Heart right ventricle (tissue), 16 donors: ENCODE measurements at regions not wholly inside any gene's neighbourhood (a gene's known extent, or its start where the extent isn't known, plus 50 kb on each side); places are given as distances from the start of the nearest gene placed in this dataset.

Experiments
- ATAC-seq, 8 donors: fragments of 200-7000 bp; cut with Tn5 transposase; one replicate each; pipeline ENCODE4 v1.9.1; 2020; ENCODE audit warnings: mild to moderate bottlenecking in 8 of 8, moderate library complexity in 8 of 8, moderate number of reproducible peaks in 1 of 8
- DNase-seq, 2 donors: peaks; one replicate each; pipeline ENCODE4 v3.0.0-alpha.2; 2020
- H3K27ac ChIP-seq, 10 donors: fragments of 200-600 bp; sonication (generic) in 2 of 10; one replicate each; pipeline versions ENCODE4 v1.5.0 to v1.8.0; 2020 to 2022; ENCODE audit warnings: mild to moderate bottlenecking in 3 of 10
- H3K27me3 ChIP-seq, 7 donors: fragments of 200-600 bp; one replicate each; pipeline ENCODE4 v1.8.0; 2021 to 2022; ENCODE audit warnings: mild to moderate bottlenecking in 2 of 7
- H3K36me3 ChIP-seq, 9 donors: fragments of 200-600 bp; sonication (generic) in 1 of 9; one replicate each; pipeline versions ENCODE4 v1.5.0 to v1.8.0; 2020 to 2022; ENCODE audit warnings: mild to moderate bottlenecking in 2 of 9
- H3K4me1 ChIP-seq, 9 donors: fragments of 200-600 bp; sonication (generic) in 1 of 9; one replicate each; pipeline versions ENCODE4 v1.5.0 to v1.8.0; 2020 to 2022; ENCODE audit warnings: mild to moderate bottlenecking in 4 of 9
- H3K4me3 ChIP-seq, 10 donors: fragments of 200-600 bp; sonication (generic) in 2 of 10; one replicate each; pipeline versions ENCODE4 v1.5.0 to v1.8.0; 2020 to 2022; ENCODE audit warnings: mild to moderate bottlenecking in 7 of 10, moderate library complexity in 2 of 10
- H3K9me3 ChIP-seq, 11 donors: fragments of 200-600 bp in 10 of 11; sonication (generic) in 2 of 11; one replicate each; pipeline versions ENCODE4 v1.5.0 to v1.8.0; 2013 to 2022; ENCODE audit warnings: mild to moderate bottlenecking in 2 of 11, control low read depth in 1 of 11, moderate library complexity in 1 of 11
- CTCF ChIP-seq, 9 donors: fragments of 200-600 bp; sonication (generic) in 2 of 9; IDR thresholded peaks; one replicate each; pipeline versions ENCODE4 v1.5.0 to v1.8.0; 2021 to 2022; ENCODE audit warnings: antibody characterized with exemption in 9 of 9, mild to moderate bottlenecking in 5 of 9, moderate library complexity in 1 of 9
- WGBS, 2 donors: extraction: QIAGEN DNeasy Blood & Tissue Kit; methylation state at CpG; one replicate each; pipeline ENCODE4 v1.1.7; 2013; ENCODE audit warnings: inconsistent platforms in 1 of 2; 5-methylcytosine and 5-hydroxymethylcytosine counted together
- intact Hi-C, 10 donors: fragments of 100-400 bp; cut with DNase I; formaldehyde crosslinking; loops; one replicate each; pipeline versions ENCODE4 v1.11.1 to v1.14.2; 2022
- donor health status: Arrhythmogenic right ventricular cardiomyopathy.
- donor health status: ischemic (EF 13 %, LVEDD 7.1; RV severe dilation, severe dysfunction).
- donor health status: healthy with polysubstance abuse.
- donor health status: DM: no; HTN: yes; CAD: no.
- donor health status: DM: no; HTN: no; CAD: no.
- donor health status: ischemic (EF 25% LVEDD 6.9; RV normal size, moderate dysfunction).
- donor health status: ischemic (EF 25% LVEDD 5.7; RV mildly dilated, moderate dysfunction).
- donor health status: healthy.
- donor health status: DM: yes; HTN: yes; CAD: no.
- donor health status: Ischemic cardiomyopathy.
- donor health status: ischemic (EF 35%, LVEDD 5.7; RV mildly dilated, moderate dysfunction).
- donor health status: nonischemic (EF 11% LVEDD 7.7; RV severe dilation, severe dysfunction).
- donor health status: DM: yes; HTN: yes; CAD: no.
- donor health status: PGD.
- donor health status: ischemic (EF 29% LVEDD 5.4; RV normal size, mild dysfunction).
- donor health status: nonischemic (EF 23%, LVEDD 6.1; RV moderate dilation, normal function).

- no peaks in the 10 kb centered on the region for H3K9me3 ChIP-seq
- no peak for TF ChIP-seq CTCF (IDR thresholded peaks at IDR 0.05)
- no peak overlapping the region for H3K27ac ChIP-seq
- no peak for ATAC-seq
- DNase-seq, result no peak
- H3K4me3 ChIP-seq, result no peak overlapping the region
- WGBS, 2 donors, result 62 to 66% methylated on average over 3 of the region's 3 CpGs
- H3K4me1 ChIP-seq, result no peaks in the 10 kb centered on the region
- H3K36me3 ChIP-seq, result no peaks in the 10 kb centered on the region
- no peaks in the 10 kb centered on the region for H3K27me3 ChIP-seq
- intact Hi-C loops, result no loop called here
Measured at GRCh38 chr10:106341356-106341755, 823.1 kb downstream of the SORCS1 start.

GRCh38 chr10:106338486-106338885, 826.0 kb downstream of the SORCS1 start:
- no peak for DNase-seq
- no peaks in the 10 kb centered on the region for H3K27me3 ChIP-seq
- intact Hi-C loops, result no loop called here
- no peak for ATAC-seq
- no peak overlapping the region for H3K27ac ChIP-seq
- no peaks in the 10 kb centered on the region for H3K9me3 ChIP-seq
- no peaks in the 10 kb centered on the region for H3K36me3 ChIP-seq
- no peak overlapping the region for H3K4me3 ChIP-seq
- TF ChIP-seq CTCF (IDR thresholded peaks at IDR 0.05), result no peak
- H3K4me1 ChIP-seq, result no peaks in the 10 kb centered on the region
- 15 to 38% methylated on average over 2 of the region's 2 CpGs for WGBS, 2 donors

GRCh38 chr10:106336874-106337273, 827.6 kb downstream of the SORCS1 start:
- H3K27me3 ChIP-seq, result no peaks in the 10 kb centered on the region
- H3K4me1 ChIP-seq, result no peaks in the 10 kb centered on the region
- no peak overlapping the region for H3K27ac ChIP-seq
- WGBS, 2 donors, result 92 to 93% methylated on average over 5 of the region's 5 CpGs
- no peak for DNase-seq
- H3K36me3 ChIP-seq, result no peaks in the 10 kb centered on the region
- H3K4me3 ChIP-seq, result no peak overlapping the region
- H3K9me3 ChIP-seq, result no peaks in the 10 kb centered on the region
- TF ChIP-seq CTCF (IDR thresholded peaks at IDR 0.05), result no peak
- intact Hi-C loops, result no loop called here
- no peak for ATAC-seq

GRCh38 chr10:106327747-106328146, 836.8 kb downstream of the SORCS1 start:
- no peaks in the 10 kb centered on the region for H3K36me3 ChIP-seq
- H3K4me3 ChIP-seq, result no peak overlapping the region
- no peak overlapping the region for H3K27ac ChIP-seq
- H3K9me3 ChIP-seq, result peaks cover 0 to 54% (median 16%) of the 10 kb centered on the region in 11 donors
- intact Hi-C loops, result no loop called here
- no peaks in the 10 kb centered on the region for H3K4me1 ChIP-seq
- DNase-seq (no peak), ATAC-seq (no peak)
- no peaks in the 10 kb centered on the region for H3K27me3 ChIP-seq
- no peak for TF ChIP-seq CTCF (IDR thresholded peaks at IDR 0.05)
- WGBS, 2 donors, result 80 to 82% methylated on average over 3 of the region's 3 CpGs

- Histone ChIP-seq H3K36me3 (no peaks in the 10 kb centered on the region), H3K27ac (no peak overlapping the region), H3K4me3 (no peak overlapping the region), H3K27me3 (no peaks in the 10 kb centered on the region), H3K9me3 (peaks cover 0 to 10% (median 0%) of the 10 kb centered on the region in 11 donors), H3K4me1 (no peaks in the 10 kb centered on the region)
- WGBS, 2 donors, result 73 to 88% methylated on average over 3 of the region's 3 CpGs
- TF ChIP-seq CTCF (IDR thresholded peaks at IDR 0.05), result no peak
- peak in 1 of 8 donors; percentile 41 for ATAC-seq
- intact Hi-C loops, result no loop called here
- no peak for DNase-seq
Measured at GRCh38 chr10:106320876-106321275, 843.6 kb downstream of the SORCS1 start.
